HepG2 (cell line): ENCODE measurements at regions not wholly inside any gene's neighbourhood (a gene's known extent, or its start where the extent isn't known, plus 50 kb on each side); places are given as distances from the start of the nearest gene placed in this dataset.
"Not testable (repeated sequence)": the region's sequence is repeated elsewhere in the genome, so short reads cannot be mapped to it uniquely, and the experiment has no call there.

Source experiments
- ATAC-seq: fragments of 200-7000 bp; cut with Tn5 transposase; 3 replicates; pipeline ENCODE4 v1.9.1; 2020; ENCODE audit warnings: mild to moderate bottlenecking, moderate library complexity
- BruUV-seq: library from RNA; stranded (reverse); fragments of 400-500 nt; replicated peaks from 2 replicates; lab custom pipeline; 2021; lab: Mats Ljungman, UMichigan
- CTCF ChIA-PET: fragments of 300-600 bp; formaldehyde crosslinking; extraction: SDS; loops from one replicate; lab custom pipeline; 2021; ENCODE audit warnings: low total read pairs, inconsistent platforms, low intra/inter-chr PET ratio; lab: Yijun Ruan, JAX
- POLR2A ChIA-PET: fragments of 350-600 bp; sonication (Branson Sonifier 250); formaldehyde crosslinking; loops from one replicate; lab custom pipeline; 2020; ENCODE audit warnings: antibody characterized with exemption, inconsistent platforms; lab: Yijun Ruan, JAX
- DNase-seq: peaks from one replicate; pipeline ENCODE4 v3.0.0-alpha.2; 2015; ENCODE audit warnings: low spot score
- FAIRE-seq: peaks from 3 replicates; lab custom pipeline; 2011; peaks lifted over from hg19 to GRCh38; lab: Jason Lieb, UNC
- H2AFZ ChIP-seq: one replicate; pipeline ENCODE4 v1.6.1; 2011; ENCODE audit warnings: low read length, inconsistent platforms
- H3K27ac ChIP-seq: fragments of 300-600 bp; 3 replicates; pipeline ENCODE4 v1.8.0; 2011; ENCODE audit warnings: mixed run types, mild to moderate bottlenecking, mixed read lengths, low read length, inconsistent platforms; ENCODE audit not compliant: insufficient read depth; ENCODE audit errors: extremely low read length
- H3K27me3 ChIP-seq, 2 experiments: fragments of 200-600 bp in 1 of 2; 2 replicates in 1 of 2; 3 replicates in 1 of 2; pipeline versions ENCODE4 v1.6.0 to v1.8.0; 2011; ENCODE audit warnings: low read length in 2 of 2, mild to moderate bottlenecking in 2 of 2, moderate library complexity in 2 of 2, inconsistent platforms in 1 of 2; ENCODE audit not compliant: insufficient read depth in 2 of 2, control insufficient read depth in 1 of 2
- H3K36me3 ChIP-seq, 2 experiments: fragments of 200-600 bp in 1 of 2; replicated peaks in 1 of 2; 2 replicates in 1 of 2; 3 replicates in 1 of 2; pipeline versions ENCODE4 v1.5.1 to v1.8.0; 2011; ENCODE audit warnings: low read length in 2 of 2, inconsistent platforms in 1 of 2; ENCODE audit not compliant: insufficient read depth in 2 of 2, control insufficient read depth in 1 of 2
- H3K4me1 ChIP-seq: 2 replicates; pipeline ENCODE4 v1.5.1; 2012; ENCODE audit warnings: low read length, inconsistent platforms; ENCODE audit not compliant: insufficient read depth
- H3K4me2 ChIP-seq: 2 replicates; pipeline ENCODE4 v1.6.0; 2011; ENCODE audit warnings: low read depth, low read length, inconsistent platforms
- H3K4me3 ChIP-seq, 3 experiments: fragments of 200-600 bp in 1 of 3; sonication (generic), shearing (Covaris generic) in 1 of 3; replicated peaks in 1 of 3; 2 replicates each; pipeline ENCODE4 v1.5.1; 2011 to 2016; ENCODE audit warnings: low read length in 3 of 3, inconsistent platforms in 2 of 3, low read depth in 2 of 3, mild to moderate bottlenecking in 2 of 3, control low read depth in 1 of 3, mixed read lengths in 1 of 3; ENCODE audit not compliant: insufficient read depth in 1 of 3
- H3K79me2 ChIP-seq: one replicate; pipeline ENCODE4 v1.6.1; 2011; ENCODE audit warnings: low read length, inconsistent platforms; ENCODE audit not compliant: insufficient read depth
- H3K9ac ChIP-seq: 2 replicates; pipeline ENCODE4 v1.6.0; 2011; ENCODE audit warnings: mild to moderate bottlenecking, low read depth, low read length, inconsistent platforms; ENCODE audit not compliant: insufficient read depth
- H3K9me3 ChIP-seq: 2 replicates; pipeline ENCODE4 v1.5.1; 2012; ENCODE audit warnings: mild to moderate bottlenecking, low read length
- H4K20me1 ChIP-seq: 2 replicates; pipeline ENCODE4 v1.6.0; 2011; ENCODE audit warnings: inconsistent platforms, mild to moderate bottlenecking, low read length, moderate library complexity; ENCODE audit not compliant: insufficient read depth
- HOXA3 ChIP-seq: sonication (generic); formaldehyde crosslinking; IDR thresholded peaks from 2 replicates; pipeline ENCODE4 v1.5.0; 2020; ENCODE audit warnings: missing genetic modification reagents
- JDP2 ChIP-seq: sonication (generic); formaldehyde crosslinking; IDR thresholded peaks from 2 replicates; pipeline ENCODE4 v1.8.1; 2022; ENCODE audit warnings: missing genetic modification reagents, borderline replicate concordance
- SMARCC2 ChIP-seq: fragments of 450-650 bp; IDR thresholded peaks from 2 replicates; pipeline ENCODE4 v1.6.1; 2017; ENCODE audit warnings: antibody characterized with exemption, mild to moderate bottlenecking
- WGBS: methylation state at CpG from one replicate; pipeline ENCODE4 v1.1.6; 2017; ENCODE audit warnings: low lambda C conversion rate; 5-methylcytosine and 5-hydroxymethylcytosine counted together
- in situ Hi-C: cut with HindIII; loops from 2 replicates; pipeline ENCODE4 v1.10.0; 2017; ENCODE audit warnings: low pct_unique_long_range_greater_than_20kb; ENCODE audit not compliant: extremely low pct_ligation_motif_present
- intact Hi-C: fragments of 100-400 bp; cut with micrococcal nuclease; formaldehyde crosslinking; loops from one replicate; pipeline ENCODE4 v1.10.0; 2022; ENCODE audit not compliant: unreplicated experiment
- TF ChIP-seq, protein P1 (sequence below): IDR thresholded peaks from 2 replicates; pipeline ENCODE4 v1.6.1; 2016
- TF ChIP-seq, protein P2 (sequence below): sonication (generic); formaldehyde crosslinking; IDR thresholded peaks from 2 replicates; pipeline ENCODE4 v1.4.0; 2020; ENCODE audit warnings: missing genetic modification reagents, borderline replicate concordance

DNA sequence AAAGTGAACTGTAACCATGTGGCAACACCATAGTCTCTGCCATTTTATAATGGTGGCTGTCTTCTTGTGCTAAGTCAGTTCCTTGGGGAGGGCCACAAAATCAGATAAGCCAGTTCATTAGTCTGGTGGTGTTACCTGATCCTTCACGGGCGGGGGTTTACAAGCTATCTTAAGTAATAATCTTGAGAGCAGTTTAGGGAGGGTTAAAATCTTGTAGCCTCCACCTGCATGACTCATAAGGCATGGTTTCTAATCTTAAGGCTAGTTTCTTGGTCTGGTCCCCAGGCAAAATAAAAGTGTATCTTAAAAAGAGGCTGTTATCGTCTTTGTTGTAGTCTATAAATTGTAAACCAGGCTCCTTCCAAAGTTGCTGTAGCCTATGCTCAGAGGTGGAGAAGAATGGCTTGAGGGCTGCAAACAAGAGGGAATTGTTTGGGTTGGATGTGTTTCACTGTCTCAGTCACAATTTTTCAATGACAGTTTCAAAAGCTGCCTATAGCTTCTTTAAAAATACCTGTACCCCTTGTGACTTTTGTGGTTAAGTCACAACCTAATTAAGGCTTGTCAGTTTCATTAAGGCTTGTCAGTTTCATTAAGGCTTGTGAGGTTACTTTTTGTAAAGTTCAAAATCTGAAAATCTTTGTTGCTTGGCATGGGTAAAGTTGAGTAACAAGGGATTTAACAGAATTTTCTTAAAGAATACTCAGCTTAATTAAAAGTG lies 135.7 kb downstream of the RPS4Y2 start:
- no peak overlapping the region for H3K9ac ChIP-seq
- intact Hi-C loops: no loop called here
- H3K4me2 ChIP-seq: no peak overlapping the region
- no peak overlapping the region for H3K4me3 ChIP-seq
- no peaks in the 10 kb centered on the region for H3K27me3 ChIP-seq
- H3K9me3 ChIP-seq: peaks cover 34% of the 10 kb centered on the region
- no TSS peak for BruUV-seq
- H3K36me3 ChIP-seq: no peaks in the 10 kb centered on the region
- H4K20me1 ChIP-seq: no peaks in the 10 kb centered on the region
- CTCF ChIA-PET: no interaction called here
- no peak overlapping the region for H3K27ac ChIP-seq
- POLR2A ChIA-PET: no interaction called here
- in situ Hi-C loops: no loop called here
- ATAC-seq (no peak), DNase-seq (no peak), FAIRE-seq (no peak)
- H3K79me2 ChIP-seq: no peaks in the 10 kb centered on the region
- no peak overlapping the region for H2AFZ ChIP-seq
- TF ChIP-seq HOXA3: no peak
- TF ChIP-seq, protein P1, sequence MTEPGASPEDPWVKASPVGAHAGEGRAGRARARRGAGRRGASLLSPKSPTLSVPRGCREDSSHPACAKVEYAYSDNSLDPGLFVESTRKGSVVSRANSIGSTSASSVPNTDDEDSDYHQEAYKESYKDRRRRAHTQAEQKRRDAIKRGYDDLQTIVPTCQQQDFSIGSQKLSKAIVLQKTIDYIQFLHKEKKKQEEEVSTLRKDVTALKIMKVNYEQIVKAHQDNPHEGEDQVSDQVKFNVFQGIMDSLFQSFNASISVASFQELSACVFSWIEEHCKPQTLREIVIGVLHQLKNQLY (CRISPR knock-in tag): no peak
- TF ChIP-seq JDP2: no peak
- TF ChIP-seq SMARCC2: no peak
- TF ChIP-seq, protein P2, sequence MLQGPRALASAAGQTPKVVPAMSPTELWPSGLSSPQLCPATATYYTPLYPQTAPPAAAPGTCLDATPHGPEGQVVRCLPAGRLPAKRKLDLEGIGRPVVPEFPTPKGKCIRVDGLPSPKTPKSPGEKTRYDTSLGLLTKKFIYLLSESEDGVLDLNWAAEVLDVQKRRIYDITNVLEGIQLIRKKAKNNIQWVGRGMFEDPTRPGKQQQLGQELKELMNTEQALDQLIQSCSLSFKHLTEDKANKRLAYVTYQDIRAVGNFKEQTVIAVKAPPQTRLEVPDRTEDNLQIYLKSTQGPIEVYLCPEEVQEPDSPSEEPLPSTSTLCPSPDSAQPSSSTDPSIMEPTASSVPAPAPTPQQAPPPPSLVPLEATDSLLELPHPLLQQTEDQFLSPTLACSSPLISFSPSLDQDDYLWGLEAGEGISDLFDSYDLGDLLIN (CRISPR knock-in tag): no peak
- H3K4me1 ChIP-seq: no peaks in the 10 kb centered on the region
- 59% methylated on average over 3 of the region's 3 CpGs for WGBS

- POLR2A ChIA-PET: not testable (repeated sequence)
Observed at GRCh38 chrY:20925350-20926091, 169.6 kb downstream of the RPS4Y2 start.

More at GRCh38 chrY:20925350-20926091, 169.6 kb downstream of the RPS4Y2 start:
- H3K4me1 ChIP-seq, H3K4me3 ChIP-seq, DNase-seq, H3K79me2 ChIP-seq, CTCF ChIA-PET, H3K27ac ChIP-seq, H2AFZ ChIP-seq, FAIRE-seq, H3K4me2 ChIP-seq, H3K9ac ChIP-seq, BruUV-seq, in situ Hi-C loops, ATAC-seq, H4K20me1 ChIP-seq, H3K27me3 ChIP-seq, H3K36me3 ChIP-seq: not testable (repeated sequence)
- H3K9me3 ChIP-seq: peaks cover 19% of the 10 kb centered on the region
- intact Hi-C loops: loop anchor here (10.0 kb wide), 1 partner anchor 169 kb away; no protein-coding TSS in a partner anchor
- WGBS: 0% methylated on average over 2 of the region's 4 CpGs
